NOMO-1 treated with dmso at 0.1 percent for 144 hours (cell line): ENCODE measurements at regions not wholly inside any gene's neighbourhood (a gene's known extent, or its start where the extent isn't known, plus 50 kb on each side); places are given as distances from the start of the nearest gene placed in this dataset.

ENCODE experiments used
- DNase-seq: peaks from one replicate; lab custom pipeline; 2025; ENCODE audit not compliant: unreplicated experiment; lab: John Stamatoyannopoulos, UW

DNA sequence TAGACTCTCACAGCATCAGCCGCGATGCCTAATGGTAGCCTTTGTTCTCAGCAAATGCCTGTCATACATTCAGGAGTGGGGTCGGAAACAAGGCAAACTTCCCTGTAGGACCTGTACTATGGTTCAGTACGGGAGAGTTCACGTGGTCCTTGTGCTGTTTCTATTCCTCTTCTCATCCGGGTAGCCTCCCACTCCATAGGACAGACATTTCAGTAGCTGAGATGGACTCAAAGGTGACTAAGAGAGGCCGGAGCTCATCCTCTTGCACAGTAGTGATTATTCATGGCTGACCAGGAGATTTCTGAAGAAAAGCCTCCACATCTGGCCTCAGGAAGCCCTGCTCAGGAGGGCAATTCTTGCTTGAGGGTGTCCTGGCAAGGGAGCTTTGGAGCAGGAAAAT is 117.8 kb upstream of the SPRED2 start:
- no peak for DNase-seq

DNA sequence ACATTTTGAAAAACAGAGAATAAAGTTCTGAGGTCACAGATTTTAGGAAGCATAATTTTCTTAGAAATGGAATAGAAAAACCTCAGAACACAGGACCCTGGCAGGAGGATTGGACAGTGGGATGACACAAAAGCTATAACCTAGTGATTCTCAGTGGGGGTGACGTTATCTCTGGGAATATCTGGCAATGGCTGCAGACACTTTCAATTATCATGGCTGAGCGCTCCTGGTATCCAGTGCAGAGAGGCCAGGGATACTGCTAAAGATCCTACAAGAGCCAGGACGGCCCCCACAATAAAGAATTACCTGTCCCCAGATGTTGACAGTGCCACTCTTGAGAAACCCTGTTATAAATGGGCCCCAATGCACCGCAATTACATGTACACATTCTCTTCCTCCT is 117.2 kb upstream of the SPRED2 start:
- no peak for DNase-seq

DNA sequence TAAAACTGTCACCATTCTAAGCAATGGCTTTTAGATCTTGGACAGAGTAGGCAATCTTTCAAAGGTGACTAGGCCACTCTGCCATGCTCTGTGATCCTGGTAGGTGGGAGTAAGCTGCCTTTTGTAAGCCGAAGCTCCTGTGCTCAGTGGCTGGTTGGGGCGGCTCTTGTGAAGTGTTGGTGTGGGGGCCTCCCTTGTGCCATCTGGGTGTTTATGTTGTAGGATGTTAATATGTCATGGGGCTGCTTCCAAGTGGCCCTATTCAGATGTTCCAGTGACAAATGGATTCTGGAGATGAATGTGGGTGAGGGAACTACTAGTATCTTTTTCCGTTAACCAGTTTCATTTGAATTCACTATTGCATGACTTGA is 116.8 kb upstream of the SPRED2 start:
- no peak for DNase-seq

DNA sequence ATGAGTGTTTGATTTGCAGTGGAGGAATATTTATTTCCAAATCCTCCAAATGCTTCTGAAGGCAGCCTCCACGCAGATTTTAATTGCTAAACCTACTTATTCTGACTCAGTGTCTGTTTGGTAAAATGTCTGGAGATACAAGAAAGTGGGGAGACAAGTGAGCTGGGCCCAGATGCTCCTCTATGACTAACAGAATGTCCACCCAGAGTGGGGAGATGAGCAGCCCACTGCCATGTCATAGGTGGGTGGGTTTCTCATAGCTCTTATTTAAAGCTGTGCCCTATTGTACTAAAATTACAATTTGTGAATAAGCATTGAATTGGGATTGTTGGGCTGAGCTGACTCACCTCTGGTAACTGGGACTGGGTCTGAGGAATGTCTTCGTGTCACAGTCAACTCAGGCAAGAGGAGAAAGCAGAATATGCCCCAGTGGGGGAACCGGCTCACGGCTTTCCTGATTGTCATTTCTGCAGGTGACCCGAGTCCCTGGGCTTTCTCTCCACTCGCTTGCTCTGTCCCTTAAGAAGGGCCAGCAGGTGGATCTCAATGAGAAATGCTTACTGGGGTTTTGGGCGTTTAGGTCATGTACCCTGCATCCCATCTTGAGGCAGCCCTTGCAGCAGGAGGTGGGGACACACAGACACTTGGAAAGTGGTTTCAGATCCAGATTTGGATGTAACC is 116.3 kb upstream of the SPRED2 start:
- no peak for DNase-seq

DNA sequence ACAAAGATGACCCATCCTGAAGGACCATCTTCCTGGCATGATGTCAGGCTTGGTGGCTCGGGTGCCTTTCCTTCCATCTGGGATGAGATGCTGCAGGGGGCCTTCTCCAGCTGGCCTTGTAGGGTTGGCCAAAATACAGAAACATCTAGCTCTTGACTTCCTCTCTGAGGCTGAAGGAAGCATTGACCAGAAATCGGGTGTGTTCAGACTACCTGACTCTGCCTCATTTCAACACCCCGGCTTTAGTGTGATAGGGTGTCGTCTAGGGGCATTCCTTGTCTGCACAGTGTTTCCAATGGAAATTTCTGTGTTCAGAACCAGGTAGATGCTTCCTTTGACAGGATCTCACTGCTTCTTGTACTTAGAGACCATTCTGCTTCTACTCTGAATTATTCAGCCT is 115.7 kb upstream of the SPRED2 start:
- DNase-seq = no peak

DNA sequence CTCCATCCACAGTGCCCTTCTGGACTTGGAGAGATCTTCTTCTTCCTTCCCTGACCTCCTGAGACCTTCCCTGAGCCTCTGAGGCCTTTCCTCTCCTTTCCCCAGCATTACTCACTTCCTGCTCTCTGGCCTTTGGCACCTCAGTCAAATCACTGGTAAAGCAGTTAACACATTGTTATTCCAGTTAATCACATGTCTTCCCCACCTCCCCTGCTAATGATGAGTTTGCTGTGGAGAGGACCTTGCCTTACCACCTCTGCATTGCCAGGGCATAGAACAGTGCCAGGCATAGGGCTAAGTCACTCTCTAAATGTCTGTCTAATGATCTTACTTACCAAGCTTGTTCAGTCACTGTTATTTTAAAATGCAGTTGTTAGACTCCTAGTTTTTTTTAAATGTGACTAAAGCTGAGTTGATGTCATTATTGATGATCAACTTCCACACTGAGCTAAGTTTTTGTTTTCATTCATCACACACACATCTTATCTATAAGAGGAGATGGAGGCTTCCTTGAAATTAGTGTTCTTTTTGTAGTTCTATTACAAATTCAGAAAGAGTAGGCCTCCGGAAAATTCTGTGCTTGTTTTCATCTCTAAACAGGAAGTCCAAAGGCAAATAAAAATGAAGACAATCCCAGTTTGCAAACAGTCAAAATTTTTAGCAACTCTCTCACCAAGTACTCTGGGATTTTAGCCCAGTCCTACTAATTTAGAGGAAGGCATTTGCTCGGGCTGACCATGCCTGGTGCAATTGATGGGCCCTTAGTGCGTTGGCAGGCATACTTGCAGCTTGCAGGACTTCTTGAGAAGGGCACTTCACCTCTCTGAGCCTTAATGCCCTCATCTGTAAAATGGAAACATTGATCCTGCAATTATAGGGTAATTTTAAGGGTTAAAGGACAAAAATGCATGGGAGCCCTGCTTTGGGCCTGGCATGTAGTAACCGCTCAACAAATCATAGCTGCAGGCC is 113.7 kb upstream of the SPRED2 start:
- DNase-seq = no peak

DNA sequence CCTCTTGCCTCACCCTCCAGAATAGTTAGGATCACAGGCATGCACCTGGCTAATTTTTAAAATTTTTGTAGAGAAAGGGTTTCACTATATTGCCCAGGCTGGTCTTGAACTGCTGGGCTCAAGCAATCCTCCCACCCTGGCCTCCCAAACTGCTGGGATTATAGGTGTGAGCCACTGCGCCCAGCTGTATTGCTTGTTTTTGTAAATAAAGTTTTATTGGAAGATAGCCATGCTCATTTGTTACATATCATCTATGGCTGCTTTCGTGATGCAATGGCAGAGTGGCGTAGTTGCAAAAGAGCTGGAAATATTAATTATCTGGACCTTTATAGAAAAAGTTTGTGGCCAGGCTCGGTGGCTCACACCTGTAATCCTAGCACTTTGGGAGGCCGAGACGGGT is 109.4 kb upstream of the SPRED2 start:
- no peak for DNase-seq

DNA sequence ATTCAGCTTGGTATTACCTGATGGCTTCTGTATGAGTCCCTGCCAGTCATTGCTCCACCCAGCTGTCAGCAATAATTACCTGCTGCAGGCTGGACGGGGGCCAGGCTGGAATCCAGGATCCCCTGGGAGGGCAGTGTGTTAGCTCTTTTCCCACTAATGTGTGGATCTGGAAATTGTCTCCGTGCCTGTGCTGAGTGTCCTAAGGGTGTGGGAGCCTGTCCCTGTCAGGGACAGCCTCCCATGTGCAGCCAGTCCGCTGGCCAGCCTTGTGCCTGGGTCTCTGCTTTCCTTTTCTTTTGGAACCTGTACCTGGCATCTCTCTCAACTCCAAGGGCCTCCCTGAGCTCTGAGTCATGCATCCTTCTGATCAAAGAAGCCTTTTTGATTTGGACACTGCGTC is 107.2 kb upstream of the SPRED2 start:
- DNase-seq = no peak

DNA sequence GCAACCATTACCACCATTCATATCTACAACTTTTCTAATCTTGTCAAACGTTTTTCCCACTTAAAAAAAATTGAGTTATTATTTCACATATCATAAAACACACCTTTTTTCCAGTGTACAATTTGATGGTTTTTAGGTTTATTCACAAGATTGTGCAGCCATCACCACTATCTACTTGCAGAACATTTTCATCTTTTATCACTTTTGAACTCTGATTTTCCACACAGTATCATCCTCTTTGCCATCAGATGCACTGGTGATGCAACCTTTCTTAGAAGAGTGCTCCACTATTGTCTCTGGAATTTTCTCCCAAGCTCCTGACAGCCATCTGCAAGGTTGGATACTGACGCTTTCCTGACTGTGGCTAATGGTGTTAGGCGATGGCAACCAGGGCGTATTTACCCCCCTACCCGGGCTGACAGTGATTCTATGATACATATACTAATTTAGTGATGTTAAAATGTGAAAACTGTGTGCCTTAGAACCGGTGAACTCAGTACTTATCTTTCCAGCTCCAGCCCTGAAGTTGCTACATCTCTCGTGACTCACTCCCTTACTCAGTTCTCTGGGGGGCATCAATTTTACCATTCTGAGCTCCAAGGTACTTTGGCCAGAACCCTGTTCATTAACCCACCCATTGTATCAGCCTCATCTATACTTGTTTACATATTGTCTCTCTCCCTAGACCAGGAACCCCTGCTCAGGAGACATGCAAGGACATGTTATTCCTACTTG is 105.4 kb upstream of the SPRED2 start:
- DNase-seq = no peak

DNA sequence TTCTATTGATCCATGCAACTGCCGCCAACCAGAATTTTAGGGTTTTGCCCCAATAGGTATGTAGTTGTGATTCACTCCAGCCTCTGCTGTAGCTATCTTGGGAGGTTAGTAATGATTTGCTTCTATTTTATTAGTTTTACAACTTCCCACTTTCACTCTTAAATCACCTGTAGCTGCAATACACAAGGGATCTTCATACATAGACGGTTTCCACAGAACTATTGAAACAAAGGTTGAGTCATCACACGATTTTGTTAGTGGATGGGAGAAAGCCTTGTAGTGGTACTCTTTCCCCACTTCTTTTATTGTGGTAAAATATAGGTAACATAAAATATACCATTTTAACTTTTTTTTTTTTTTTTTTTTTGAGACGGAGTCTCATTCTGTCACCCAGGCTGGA is 104.2 kb upstream of the SPRED2 start:
- DNase-seq = no peak

DNA sequence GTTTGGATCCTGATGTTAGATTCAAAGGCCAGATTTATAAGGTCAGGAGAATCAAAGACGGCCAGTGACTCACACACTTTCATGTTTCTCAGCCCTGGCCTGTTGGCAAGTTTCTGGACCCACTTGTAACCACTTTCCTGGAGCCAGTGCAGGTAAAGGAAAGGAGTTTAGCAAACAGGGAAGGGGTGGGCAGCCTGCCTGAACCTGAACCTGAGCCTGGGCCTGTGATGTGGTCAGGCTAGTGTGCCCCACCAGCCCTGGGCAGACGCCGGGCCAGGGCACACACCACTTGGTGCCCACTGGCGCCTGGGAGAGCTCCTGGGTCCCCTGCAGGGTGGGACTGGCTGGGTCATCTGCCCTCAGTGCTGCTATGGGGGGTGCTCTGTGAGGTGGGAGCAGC is 100.5 kb upstream of the SPRED2 start:
- no peak for DNase-seq

DNA sequence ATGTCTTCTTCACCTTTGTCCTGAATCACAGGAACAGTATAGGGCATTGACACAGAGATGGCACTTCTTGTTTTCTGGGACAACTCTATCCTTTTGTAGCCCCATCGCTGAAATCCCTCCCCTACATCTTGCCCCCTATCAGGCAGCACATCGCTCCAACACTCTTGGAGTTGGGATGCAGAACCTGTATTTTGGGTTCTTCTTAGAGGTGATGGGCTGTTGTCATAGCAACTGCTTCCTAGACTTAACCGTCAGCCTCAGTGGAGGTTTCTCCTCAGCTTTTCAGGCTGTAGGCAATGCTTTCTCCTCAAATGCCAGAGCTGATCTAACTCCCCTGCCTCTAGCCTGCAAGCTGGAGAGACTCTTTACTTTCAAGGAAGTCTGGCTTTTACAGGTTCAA is 99.9 kb upstream of the SPRED2 start:
- DNase-seq = no peak

DNA sequence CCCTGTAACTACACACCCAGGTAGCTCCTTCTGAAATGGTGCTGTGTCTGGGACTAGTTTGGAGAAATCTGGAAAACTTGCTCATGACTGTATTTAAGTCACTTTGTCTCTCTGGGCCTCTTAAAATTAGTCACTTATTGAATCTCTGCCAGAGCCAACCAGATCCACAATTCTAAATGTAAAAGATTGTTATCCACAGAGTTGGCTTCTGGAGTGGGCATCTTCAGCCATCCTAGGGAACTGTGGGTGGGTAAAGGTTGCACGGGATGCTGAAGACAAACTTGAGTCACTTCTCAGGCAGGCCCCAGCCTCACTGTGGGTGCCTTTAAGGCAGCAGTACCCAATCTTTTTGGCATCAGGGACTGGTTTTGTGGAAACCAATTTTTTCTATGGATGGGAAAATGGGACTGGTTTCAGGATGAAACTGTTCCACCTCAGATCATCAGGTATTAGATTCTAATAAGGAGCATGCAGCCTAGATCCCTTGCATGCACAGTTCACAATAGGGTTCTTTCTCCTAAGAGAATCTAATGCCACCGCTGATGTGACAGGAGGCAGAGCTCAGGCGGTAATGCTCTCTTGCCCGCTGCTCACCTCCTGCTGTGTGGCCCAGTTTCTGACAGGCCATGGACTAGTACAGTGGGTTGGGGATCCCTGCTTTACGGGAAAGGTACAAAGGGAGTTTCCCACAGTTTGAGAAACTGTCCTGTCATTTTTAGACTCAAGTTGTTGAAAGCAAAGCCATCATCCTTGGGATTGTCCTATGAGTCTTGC is 98.3 kb upstream of the SPRED2 start:
- DNase-seq = no peak

DNA sequence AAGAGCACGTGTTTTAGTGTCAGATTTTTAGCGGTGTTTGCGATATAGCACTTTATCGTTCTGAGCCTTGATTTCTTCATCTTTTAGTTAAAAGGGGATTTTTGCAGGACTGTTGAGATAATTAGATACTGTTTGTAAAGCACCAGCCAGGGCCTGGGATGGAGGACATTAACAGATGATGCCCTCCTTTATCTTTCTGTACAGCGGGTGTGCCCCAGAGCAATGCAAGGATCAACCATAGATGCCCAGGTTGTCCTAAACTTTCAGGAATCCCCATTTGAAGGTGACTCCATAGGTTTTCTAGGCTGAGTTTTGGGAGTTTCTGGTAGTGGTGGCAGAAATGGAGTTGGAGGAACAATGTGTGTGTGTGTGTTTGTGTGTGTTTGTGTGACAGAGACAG is 97.0 kb upstream of the SPRED2 start:
- no peak for DNase-seq

DNA sequence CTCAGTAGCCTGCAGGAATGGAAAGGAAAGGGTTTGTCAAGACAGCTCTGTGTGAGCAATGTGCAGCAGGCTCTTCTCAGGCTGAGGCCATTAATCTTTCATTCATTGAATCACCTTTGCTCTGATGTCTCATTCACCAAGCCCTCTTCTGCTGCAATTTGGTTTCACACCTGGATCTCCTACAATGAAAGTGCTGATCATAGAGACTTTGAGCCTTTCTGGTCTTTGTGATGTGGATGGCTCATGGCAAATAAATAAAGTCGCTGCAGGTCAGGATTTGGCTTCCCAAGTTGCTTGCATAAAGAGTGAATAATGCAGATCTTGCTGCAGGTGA is 95.8 kb upstream of the SPRED2 start:
- no peak for DNase-seq

DNA sequence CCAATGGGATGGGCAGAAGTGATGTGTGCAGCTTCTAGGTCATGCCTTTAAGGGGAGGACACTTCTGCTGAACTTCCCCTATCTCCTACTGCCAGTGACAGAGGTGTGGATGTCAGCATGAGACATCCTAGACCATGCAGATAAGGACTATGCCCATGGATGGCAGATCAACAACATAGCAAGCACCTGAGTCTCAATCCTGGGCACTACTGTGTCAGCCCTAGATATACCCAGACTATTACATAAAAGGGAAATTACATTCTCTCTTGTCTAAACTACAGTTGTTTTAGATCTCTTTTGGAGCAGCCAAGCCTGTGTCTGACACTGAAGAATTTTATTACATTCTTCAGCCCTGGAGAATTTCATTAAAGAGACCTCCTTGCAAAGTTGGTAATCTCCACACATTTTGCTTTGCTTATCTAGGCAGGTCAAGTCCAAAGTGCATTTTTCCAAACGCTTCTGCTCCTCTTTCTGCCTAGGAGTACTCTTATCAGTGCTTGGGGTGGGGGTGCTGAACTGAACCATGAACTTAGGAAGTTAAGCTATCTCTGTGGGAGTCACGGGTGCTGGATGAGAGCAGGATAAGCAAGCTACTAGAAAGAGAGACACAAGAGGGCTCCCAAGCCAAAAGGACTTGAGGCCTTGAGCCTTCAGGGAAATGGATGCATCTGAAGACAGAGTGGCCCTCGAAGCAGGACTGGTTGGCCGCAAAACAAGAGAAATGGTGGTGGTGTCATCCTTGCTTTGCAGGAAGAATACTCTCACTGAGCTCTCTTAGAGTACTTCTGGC is 95.2 kb upstream of the SPRED2 start:
- no peak for DNase-seq

DNA sequence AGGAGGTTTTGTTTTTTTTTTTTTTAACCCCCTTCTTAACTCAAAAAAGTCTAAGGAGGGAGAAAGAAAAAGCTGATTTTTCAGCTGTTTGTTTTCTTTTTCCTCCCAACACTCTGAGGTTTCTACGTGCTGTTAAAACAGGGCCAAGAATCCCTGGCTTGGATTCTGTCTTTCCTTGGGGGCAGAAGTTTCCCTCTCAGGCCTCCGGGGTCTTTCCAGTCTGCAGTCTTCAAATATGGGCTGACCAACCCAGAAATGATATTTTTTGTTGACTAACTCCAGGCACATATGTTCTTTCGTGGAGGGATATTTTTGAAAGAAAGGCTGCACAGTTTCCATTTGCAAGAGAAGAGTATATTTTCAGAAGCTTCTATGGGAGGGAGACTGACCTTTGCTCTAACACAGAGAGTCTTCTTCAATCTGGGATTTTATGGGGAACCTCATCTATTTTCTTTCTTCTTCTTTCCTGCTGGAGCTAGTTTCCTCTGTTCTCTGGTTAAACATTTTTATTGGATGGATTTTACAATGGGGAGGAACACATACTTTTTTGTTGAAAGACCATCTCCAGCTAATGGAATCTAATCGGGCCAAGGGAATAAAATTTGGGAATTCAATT is 93.3 kb upstream of the SPRED2 start:
- DNase-seq = no peak

DNA sequence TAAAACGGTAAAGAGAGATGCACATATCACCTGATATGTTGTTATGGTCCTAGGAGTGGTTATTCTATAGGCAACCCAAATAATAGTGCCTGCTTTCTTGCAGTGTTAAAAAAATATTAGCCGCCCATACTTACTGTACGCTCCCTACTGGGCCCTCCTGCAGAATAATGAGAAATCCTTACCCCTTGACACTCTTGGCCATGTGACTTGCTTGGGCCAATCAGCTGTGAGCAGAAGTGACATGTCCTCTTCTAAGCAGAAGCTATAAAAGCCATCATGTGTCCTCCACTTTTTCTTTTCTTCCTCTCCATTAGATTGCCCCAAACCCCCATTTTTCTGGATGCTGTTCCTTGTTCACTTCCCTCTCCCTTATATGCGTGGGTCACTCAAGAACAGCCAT is 90.5 kb upstream of the SPRED2 start:
- DNase-seq = no peak

DNA sequence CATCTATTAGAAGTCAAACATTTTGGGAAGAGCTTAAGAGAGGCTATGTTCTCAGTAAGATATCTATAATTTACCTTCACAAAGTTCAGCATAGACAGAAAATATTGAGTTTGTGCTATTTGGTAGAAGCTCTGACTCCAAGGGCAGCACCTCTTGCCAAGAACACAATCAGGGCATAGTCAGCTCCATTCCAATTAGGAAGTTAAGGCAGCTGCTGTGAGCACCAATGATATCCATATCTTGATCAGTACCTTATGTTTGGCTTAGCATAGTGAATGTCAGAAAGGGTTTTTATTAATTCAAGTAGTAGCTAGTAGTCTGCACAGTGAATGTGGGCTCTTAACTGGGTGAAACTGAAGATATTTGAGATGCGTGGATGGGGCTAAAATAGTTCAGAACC is 86.4 kb upstream of the SPRED2 start:
- no peak for DNase-seq

DNA sequence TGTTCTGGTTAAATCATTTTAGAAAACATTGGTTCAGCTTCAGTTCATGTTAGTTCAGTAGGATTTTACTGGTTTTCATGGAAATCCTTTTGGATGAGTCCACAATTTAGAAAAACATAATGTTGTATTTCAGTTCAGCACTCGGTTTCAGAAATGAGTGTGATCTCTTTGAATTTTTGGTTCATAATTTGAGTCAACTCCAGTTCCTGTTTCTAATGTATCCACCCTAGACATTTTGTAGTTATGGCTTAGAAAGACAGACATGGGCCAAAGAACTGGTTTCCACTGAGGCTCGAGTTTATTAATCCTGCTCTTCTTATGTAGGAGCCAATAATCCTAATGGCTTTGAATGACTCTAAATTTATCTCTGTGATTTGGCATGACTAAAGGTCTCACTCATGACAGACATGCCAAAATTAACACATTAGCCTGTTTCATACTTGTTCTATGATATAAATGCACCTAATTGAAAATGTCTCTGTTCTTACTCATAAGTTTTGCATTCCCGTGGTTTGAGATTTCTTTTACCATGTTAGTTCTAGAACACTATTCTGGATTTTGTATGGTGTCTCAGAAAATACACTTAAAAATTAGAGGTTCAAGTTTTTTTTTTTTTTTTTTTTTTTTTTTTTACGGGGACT is 82.3 kb upstream of the SPRED2 start:
- DNase-seq = no peak
